Lower lobe of right lung (tissue), 2 donors: ENCODE measurements at regions not wholly inside any gene's neighbourhood (a gene's known extent, or its start where the extent isn't known, plus 50 kb on each side); places are given as distances from the start of the nearest gene placed in this dataset.

Experiments used
- ATAC-seq, 2 donors: fragments of 200-7000 bp; cut with Tn5 transposase; one replicate each; pipeline ENCODE4 v1.9.1; 2020 to 2022; ENCODE audit warnings: mild to moderate bottlenecking in 2 of 2, moderate library complexity in 2 of 2
- DNase-seq: peaks from one replicate; pipeline ENCODE4 v3.0.0-alpha.2; 2020
- H3K27ac ChIP-seq: fragments of 200-600 bp; one replicate; pipeline ENCODE4 v1.8.0; 2022
- H3K27me3 ChIP-seq: fragments of 200-600 bp; one replicate; pipeline ENCODE4 v1.8.0; 2022; ENCODE audit warnings: low read depth
- H3K36me3 ChIP-seq: fragments of 200-600 bp; one replicate; pipeline ENCODE4 v1.8.0; 2022; ENCODE audit warnings: mild to moderate bottlenecking
- H3K4me1 ChIP-seq: fragments of 200-600 bp; one replicate; pipeline ENCODE4 v1.8.0; 2022
- H3K4me3 ChIP-seq: fragments of 200-600 bp; one replicate; pipeline ENCODE4 v1.8.0; 2022; ENCODE audit warnings: mild to moderate bottlenecking
- H3K9me3 ChIP-seq: fragments of 200-600 bp; one replicate; pipeline ENCODE4 v1.8.0; 2022
- intact Hi-C: fragments of 100-400 bp; cut with DNase I; formaldehyde crosslinking; loops from one replicate; pipeline ENCODE4 v1.11.0; 2022
- TF ChIP-seq, protein P1 (sequence below): fragments of 200-600 bp; IDR thresholded peaks from one replicate; pipeline ENCODE4 v1.8.0; 2022; ENCODE audit warnings: antibody characterized with exemption, mild to moderate bottlenecking
- donor health status: DM: no; HTN: yes; CAD: no; lungs with severe emphysema.

DNA sequence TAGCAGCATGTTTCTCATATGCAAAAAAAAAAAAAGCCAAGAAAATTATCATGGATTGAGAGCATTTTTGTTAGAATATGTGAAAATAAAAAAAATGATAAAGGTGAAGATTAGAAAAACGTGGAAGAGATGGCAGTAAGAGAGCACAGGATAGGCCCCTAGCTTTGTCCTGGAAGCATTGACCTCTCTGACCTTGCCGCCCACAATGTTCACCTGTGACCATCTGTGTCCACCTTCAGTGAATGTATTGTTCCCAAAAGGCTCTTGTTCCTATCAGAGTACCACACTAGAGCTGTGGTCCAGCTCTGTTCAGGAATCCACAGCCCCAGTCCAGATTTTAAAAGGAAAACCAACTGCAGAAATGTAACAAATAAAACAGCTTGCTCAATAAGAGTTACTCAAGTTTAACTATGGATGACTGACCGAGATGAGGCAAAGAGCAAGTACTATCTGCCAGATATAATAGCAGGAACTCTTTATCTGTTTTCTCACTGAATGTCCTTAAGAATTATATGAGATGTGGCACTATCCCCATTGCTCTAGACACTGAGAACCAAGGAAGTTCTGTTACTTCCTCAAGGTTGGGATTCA, 287.7 kb upstream of the STXBP5 start:
- H3K36me3 ChIP-seq: no peaks in the 10 kb centered on the region
- TF ChIP-seq, protein P1, sequence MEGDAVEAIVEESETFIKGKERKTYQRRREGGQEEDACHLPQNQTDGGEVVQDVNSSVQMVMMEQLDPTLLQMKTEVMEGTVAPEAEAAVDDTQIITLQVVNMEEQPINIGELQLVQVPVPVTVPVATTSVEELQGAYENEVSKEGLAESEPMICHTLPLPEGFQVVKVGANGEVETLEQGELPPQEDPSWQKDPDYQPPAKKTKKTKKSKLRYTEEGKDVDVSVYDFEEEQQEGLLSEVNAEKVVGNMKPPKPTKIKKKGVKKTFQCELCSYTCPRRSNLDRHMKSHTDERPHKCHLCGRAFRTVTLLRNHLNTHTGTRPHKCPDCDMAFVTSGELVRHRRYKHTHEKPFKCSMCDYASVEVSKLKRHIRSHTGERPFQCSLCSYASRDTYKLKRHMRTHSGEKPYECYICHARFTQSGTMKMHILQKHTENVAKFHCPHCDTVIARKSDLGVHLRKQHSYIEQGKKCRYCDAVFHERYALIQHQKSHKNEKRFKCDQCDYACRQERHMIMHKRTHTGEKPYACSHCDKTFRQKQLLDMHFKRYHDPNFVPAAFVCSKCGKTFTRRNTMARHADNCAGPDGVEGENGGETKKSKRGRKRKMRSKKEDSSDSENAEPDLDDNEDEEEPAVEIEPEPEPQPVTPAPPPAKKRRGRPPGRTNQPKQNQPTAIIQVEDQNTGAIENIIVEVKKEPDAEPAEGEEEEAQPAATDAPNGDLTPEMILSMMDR: no peak
- DNase-seq: no peak
- H3K9me3 ChIP-seq: no peaks in the 10 kb centered on the region
- ATAC-seq: no peak
- no peak overlapping the region for H3K4me3 ChIP-seq
- intact Hi-C loops: no loop called here
- H3K27ac ChIP-seq: no peak overlapping the region
- H3K4me1 ChIP-seq: peaks cover 17% of the 10 kb centered on the region
- H3K27me3 ChIP-seq: no peaks in the 10 kb centered on the region

DNA sequence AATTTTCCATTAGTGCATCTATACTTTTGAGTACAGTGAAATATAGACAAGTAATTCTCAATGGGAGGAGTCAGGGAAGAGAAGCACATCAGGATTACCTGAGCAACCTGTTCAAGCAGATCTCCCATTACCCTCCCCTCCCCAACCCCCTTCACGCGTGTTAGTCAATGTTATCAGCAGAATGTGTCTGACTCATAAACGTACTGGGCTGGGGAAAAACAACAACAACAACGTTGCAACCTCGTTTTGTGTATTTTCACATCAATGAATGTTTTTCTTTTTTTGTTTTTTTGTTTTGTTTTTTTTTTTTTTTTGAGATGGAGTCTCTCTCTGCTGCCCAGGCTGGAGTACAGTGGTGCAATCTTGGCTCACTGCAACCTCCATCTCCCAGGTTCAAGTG, 287.0 kb upstream of the STXBP5 start:
- no peak for DNase-seq
- Histone ChIP-seq H3K27ac (no peak overlapping the region), H3K27me3 (no peaks in the 10 kb centered on the region), H3K9me3 (no peaks in the 10 kb centered on the region), H3K36me3 (no peaks in the 10 kb centered on the region), H3K4me1 (peaks cover 17% of the 10 kb centered on the region), H3K4me3 (no peak overlapping the region)
- TF ChIP-seq, protein P1: no peak
- intact Hi-C loops: no loop called here
- no peak for ATAC-seq

DNA sequence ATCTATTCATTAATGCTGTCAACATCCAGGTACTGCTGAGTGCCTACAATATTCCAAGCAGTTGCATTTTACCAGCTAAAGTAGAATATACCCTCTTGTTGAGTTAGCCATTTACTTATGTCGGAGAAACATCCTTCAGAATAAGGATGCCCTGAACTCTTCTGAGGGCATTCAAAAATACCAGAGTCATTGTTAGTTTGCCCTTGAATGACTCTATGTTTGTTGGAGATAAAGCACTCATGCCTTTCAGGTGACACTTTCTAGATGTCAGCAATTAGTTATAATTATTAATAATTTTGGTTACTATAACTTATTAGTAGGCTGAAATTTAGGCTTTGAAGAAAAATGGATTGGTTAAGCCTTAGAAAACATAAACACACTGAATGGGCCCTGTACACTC, 286.2 kb upstream of the STXBP5 start:
- Histone ChIP-seq H3K4me1 (peaks cover 17% of the 10 kb centered on the region), H3K4me3 (no peak overlapping the region)
- ATAC-seq: no peak

DNA sequence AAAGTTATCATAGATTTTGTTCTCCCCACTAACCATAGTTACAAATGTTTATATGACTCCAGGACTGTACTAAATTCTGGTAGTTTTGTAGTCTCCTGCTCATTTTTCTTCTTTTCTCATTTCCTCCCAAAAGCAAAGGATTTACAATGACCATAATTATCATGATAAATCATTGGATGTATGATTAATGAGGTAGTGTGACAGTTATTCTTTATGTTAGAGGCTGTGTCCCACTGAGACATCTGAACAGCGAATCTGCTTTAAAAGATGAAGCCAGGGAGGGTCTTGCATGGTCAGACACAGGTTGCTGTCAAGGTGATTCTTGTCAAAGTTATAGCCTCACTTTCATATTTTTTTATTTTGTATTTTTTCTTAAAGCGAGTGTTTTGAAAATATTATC, 285.2 kb upstream of the STXBP5 start:
- DNase-seq: no peak
- Histone ChIP-seq H3K27me3 (no peaks in the 10 kb centered on the region), H3K36me3 (no peaks in the 10 kb centered on the region), H3K4me3 (no peak overlapping the region), H3K9me3 (no peaks in the 10 kb centered on the region), H3K4me1 (peaks cover 9% of the 10 kb centered on the region), H3K27ac (no peak overlapping the region)
- ATAC-seq: no peak
- intact Hi-C loops: no loop called here
- TF ChIP-seq, protein P1: no peak

More for the DNA sequence above, 286.2 kb upstream of the STXBP5 start:
- no peak for DNase-seq
- Histone ChIP-seq H3K36me3 (no peaks in the 10 kb centered on the region), H3K9me3 (no peaks in the 10 kb centered on the region), H3K27me3 (no peaks in the 10 kb centered on the region), H3K27ac (no peak overlapping the region)
- intact Hi-C loops: no loop called here
- TF ChIP-seq, protein P1: no peak

DNA sequence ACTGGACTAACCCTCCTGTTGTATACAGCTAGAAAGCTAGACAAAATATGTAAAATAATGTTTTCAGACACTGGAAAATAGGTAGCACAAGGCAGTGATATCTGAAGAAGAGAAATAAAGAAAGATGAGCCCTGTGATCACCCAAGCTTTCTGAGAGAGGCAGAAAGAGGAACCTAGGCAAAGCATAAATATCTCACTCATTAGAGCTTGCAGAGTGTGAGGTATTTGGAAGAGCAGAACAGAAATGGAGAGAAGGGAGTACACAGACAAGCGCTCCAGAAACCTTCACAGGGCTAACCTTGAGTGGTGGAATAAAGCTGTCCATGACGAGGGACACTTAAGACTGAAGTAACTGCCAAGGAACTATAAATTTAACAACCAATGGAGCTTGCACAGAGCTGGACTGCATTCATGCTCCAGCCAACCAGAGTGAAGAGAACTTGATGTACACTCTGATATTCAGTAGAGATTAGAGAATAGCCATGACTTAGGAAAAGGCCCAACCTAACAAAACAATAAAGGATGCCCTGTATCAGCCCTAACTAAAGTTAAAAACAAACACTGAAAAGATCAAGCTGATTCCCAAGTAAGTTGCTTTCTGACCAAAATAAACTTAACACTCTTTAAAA, 280.9 kb upstream of the STXBP5 start:
- Histone ChIP-seq H3K9me3 (no peaks in the 10 kb centered on the region), H3K4me3 (no peak overlapping the region), H3K36me3 (no peaks in the 10 kb centered on the region), H3K4me1 (no peaks in the 10 kb centered on the region), H3K27me3 (no peaks in the 10 kb centered on the region), H3K27ac (no peak overlapping the region)
- TF ChIP-seq, protein P1: no peak
- DNase-seq: no peak
- intact Hi-C loops: no loop called here
- ATAC-seq: no peak
